CD4-positive, alpha-beta T cell treated with Interleukin-15 for 1 hour (primary cell): ENCODE measurements at regions not wholly inside any gene's neighbourhood (a gene's known extent, or its start where the extent isn't known, plus 50 kb on each side); places are given as distances from the start of the nearest gene placed in this dataset.
"Not testable (repeated sequence)": the region's sequence is repeated elsewhere in the genome, so short reads cannot be mapped to it uniquely, and the experiment has no call there.

Source experiments
- DNase-seq: peaks from one replicate; pipeline ENCODE4 v3.0.0-alpha.2; 2020

- DNase-seq: no peak
Measured at GRCh38 chr13:53101883-53102282, 73.3 kb downstream of the OLFM4 start.

GRCh38 chr13:53104136-53104535 is 75.5 kb downstream of the OLFM4 start:
- DNase-seq: no peak

DNA sequence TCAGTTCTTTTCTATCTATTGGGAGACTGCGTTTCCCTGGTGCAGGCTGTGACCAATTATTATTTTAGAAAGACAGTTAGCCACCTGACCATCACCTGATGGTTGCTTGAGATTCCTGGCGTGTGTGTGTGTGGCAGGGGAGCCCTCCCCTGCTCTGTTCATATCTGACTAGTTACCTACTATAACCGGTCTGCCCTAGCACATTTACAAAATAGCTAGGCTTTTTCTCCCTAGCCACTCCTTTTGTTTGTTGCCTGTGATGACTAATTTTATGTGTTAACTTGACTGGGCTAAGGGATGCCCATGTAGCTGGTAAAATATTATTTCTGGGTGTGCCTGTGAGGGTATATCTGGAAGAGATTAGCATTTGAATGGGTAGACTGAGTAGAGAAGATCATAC is 76.9 kb downstream of the OLFM4 start:
- DNase-seq: no peak

DNA sequence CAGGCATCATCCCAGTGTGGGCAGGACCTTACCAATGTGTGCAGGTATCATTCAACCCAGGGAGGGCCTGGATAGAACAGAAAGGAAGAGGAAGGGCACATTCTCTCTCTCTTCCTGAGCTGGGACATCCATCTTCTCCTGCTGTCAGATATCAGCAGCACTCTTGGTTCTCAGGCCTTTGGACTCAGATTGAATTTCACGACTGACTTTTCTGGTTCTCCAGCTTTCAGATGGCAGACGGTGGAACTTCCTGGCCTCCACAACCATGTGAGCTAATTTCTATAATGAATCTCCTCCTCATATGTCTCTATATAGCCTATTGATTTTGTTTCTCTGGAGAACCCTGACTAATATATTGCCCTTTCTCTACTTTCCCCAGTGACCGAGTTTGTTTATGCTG is 77.3 kb downstream of the OLFM4 start:
- no peak for DNase-seq

DNA sequence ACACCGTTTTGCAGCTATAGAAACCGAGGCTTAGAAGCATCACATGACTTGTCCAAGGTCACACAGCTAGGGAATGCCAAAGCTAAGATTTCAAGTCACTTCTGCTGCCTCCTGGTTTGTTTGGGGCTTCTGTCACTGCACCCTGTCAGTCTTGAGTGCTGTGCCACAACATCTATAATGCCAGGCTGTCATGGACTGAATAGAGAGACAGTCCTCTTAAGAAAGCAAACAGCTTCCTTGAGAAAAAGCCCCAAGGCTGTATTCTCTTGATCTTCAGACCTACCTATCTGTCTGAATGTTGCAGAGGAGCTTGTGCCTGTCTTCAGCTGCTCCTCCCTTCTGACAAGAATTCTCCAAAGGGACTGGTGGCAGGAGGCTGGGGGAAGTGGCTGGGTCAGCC is 81.6 kb downstream of the OLFM4 start:
- no peak for DNase-seq

GRCh38 chr13:53110614-53111013 is 82.0 kb downstream of the OLFM4 start:
- no peak for DNase-seq

- no peak for DNase-seq
Measured at GRCh38 chr13:53112522-53112921, 83.9 kb downstream of the OLFM4 start.

DNA sequence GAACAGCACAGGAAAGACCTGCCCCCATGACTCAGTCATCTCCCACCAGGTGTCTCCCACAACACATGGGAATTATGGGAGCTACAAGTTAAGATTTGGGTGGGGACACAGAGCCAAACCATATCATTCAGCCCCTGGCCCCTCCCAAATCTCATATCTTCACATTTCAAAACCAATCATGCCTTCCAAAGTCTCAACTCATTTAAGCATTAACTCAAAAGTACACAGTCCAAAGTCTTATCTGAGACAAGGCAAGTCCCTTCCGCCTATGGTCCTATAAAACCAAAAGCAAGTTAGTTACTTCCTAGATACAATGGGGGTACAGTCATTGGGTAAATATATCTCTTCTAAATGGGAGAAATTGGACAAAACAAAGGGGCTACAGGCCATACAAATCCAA is 88.4 kb downstream of the OLFM4 start:
- not testable (repeated sequence) for DNase-seq

DNA sequence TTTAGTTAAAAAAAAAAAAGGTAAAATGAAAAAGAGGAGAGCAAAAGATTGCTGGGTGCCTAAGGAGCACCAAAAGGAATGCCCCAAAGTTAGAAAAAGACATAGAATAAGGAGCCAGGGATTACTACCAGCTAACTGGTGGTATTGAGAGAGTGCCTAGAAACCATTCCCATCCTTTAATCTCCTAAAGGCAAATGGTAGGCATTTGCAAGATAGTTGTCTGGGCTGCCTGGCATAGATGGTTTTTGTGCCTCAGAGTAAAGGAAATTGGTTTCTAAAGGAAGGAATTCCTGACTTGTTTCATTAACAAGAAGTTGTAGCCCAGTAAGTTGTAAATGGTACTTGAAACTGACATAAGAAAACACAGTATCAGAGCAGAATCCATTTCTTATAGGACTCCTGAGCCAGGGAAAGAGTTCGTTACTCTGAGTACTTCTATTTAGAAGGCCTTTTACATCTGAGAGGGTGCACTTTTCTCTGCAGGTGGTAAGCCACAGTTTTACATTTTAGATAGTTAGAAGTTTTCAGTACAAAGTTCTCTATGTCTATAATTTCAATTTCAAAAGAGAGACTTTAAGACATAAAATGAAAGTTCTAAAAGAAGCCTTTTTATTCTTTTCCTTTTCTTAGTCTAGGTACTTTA is 92.6 kb downstream of the OLFM4 start:
- no peak for DNase-seq

DNA sequence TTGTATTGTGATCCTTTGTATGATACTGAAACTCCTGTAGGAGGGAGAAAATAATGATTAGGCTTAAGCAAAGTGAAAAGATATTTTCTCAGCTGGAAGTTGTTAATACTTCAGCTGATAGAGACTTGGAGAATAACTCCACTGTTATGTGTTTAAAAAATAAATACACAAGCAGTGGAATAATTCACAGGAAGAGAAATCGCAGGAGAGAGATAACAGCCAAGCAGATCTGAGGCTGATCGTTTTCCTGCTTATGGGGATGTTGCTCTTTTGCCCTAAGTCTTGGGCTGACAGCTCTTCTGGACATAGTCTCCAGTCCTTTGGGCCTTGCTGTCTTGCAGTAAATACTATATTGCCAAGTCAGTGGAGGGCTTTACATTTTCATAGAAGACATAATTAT is 93.3 kb downstream of the OLFM4 start:
- no peak for DNase-seq

GRCh38 chr13:53123536-53123935 is 94.9 kb downstream of the OLFM4 start:
- no peak for DNase-seq

DNA sequence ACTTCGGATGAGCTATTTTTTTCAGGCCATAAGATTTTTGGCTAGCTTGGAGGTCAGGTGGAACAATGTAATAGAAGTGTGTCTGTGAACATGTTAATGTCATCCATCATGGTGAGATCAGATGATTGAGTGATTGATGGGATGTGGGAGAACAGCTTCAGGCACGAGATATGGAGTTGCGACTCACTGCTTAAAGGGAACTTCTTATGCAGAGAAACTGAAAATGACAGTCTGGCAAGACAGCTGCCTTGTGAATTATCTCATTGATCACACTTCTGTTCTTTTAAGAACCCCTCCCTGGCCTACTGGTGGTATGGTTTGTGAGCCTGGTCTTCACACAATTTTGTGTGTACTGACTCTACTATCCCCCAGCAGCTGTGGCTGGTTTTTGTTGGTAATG is 96.0 kb downstream of the OLFM4 start:
- no peak for DNase-seq

DNA sequence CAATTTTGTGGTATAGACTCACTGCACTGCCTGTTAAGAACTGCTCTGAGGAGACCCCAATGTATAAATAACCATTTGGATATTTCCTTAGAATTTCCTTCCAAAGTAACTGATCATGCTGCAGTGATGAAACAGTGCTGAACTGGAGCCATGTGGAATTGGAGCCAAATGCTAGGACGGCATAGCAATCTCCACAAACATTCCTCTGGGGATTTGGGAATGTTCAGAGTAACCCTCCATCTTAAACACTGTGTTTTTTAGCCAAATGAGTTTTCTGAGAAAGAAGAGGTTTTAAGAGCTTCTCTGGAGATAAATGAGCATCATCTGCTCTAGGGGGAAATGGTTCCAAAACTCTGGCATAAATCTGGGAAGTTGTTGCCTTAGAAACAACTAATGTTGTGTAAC is 98.2 kb downstream of the OLFM4 start:
- no peak for DNase-seq

DNA sequence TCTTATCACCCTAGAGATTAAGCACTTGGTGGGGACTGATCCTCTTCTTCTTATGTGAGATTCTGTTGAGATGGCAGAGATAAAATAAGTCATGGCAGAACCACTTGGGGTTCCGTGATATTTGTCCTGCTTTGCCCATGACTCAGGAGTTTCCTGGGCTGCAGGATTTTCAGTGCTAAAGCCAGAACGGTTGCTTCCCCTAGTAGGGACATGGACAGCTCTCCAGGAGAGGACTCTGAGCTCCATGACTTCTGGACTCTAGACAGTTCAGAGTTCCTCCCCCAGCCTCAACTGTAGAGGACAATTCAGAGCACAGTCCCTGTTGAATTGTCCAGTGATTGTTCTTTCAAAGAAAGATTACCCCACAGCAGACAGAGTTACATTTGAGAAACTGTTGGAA is 98.8 kb downstream of the OLFM4 start:
- no peak for DNase-seq

GRCh38 chr13:53129864-53130393 is 101.3 kb downstream of the OLFM4 start:
- DNase-seq: no peak

GRCh38 chr13:53131361-53131760 is 102.7 kb downstream of the OLFM4 start:
- no peak for DNase-seq

- DNase-seq: no peak
Measured at GRCh38 chr13:53135301-53135700, 106.7 kb downstream of the OLFM4 start.

GRCh38 chr13:53136554-53137215 is 108.1 kb downstream of the OLFM4 start:
- no peak for DNase-seq

GRCh38 chr13:53137779-53138178 is 109.2 kb downstream of the OLFM4 start:
- no peak for DNase-seq

- DNase-seq: no peak
Measured at GRCh38 chr13:53138376-53139036, 109.9 kb downstream of the OLFM4 start.

GRCh38 chr13:53141336-53141735 is 112.7 kb downstream of the OLFM4 start:
- no peak for DNase-seq

- DNase-seq: no peak
Measured at GRCh38 chr13:53142306-53142705, 113.7 kb downstream of the OLFM4 start.

DNA sequence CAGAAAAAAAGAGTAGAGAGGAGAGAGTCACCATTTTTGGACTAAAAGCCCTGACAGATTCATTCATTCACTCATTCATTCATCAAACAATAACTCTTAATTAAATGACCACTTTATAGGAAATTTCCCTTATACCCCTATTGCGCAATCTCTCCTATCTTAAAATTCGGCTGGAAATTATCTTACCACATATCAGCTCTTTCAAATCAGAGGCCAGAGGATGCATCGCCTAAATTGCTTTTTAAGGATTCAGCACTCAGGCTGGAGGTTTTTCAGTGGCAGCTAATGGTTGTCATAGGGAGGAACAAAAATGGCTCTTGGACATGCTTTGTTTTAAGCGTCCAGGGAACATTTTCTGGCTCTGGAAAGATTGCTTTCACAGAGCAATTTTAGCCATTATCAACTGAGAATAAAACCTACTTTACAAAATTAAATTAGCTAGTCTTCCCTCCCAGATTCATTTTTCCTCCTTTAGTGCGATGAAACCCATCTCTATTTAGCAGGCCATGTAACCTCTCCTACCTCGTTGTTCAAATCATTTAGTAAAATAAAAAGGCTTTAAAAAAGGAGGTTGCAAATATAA is 115.2 kb downstream of the OLFM4 start:
- DNase-seq: no peak

GRCh38 chr13:53144826-53145225 is 116.2 kb downstream of the OLFM4 start:
- no peak for DNase-seq
